RCC 7860 (cell line): ENCODE measurements at regions not wholly inside any gene's neighbourhood (a gene's known extent, or its start where the extent isn't known, plus 50 kb on each side); places are given as distances from the start of the nearest gene placed in this dataset.
"Not testable (repeated sequence)": the region's sequence is repeated elsewhere in the genome, so short reads cannot be mapped to it uniquely, and the experiment has no call there.

Source experiments
- DNase-seq: peaks from one replicate; pipeline ENCODE4 v3.0.0-alpha.2; 2015; ENCODE audit warnings: low spot score
- FAIRE-seq: peaks from 2 replicates; lab custom pipeline; 2012; peaks lifted over from hg19 to GRCh38; lab: Jason Lieb, UNC

GRCh38 chr15:92751528-92751927 is 96.0 kb upstream of the FAM174B start:
- FAIRE-seq, result no peak
- no peak for DNase-seq

- DNase-seq (no peak), FAIRE-seq (no peak)
Measured at GRCh38 chr15:92753591-92753990, 98.0 kb upstream of the FAM174B start.

GRCh38 chr15:92763459-92763858 is 107.9 kb upstream of the FAM174B start:
- DNase-seq (no peak), FAIRE-seq (no peak)

- FAIRE-seq, DNase-seq: not testable (repeated sequence)
Measured at GRCh38 chr15:92768131-92768530, 112.6 kb upstream of the FAM174B start.

- FAIRE-seq, result no peak
Measured at GRCh38 chr15:92770641-92771040, 115.1 kb upstream of the FAM174B start.

GRCh38 chr15:92772061-92772460 is 116.5 kb upstream of the FAM174B start:
- DNase-seq (no peak), FAIRE-seq (no peak)

More at GRCh38 chr15:92770641-92771040, 115.1 kb upstream of the FAM174B start:
- no peak for DNase-seq

GRCh38 chr15:92772626-92773244 is 117.2 kb upstream of the FAM174B start:
- DNase-seq (no peak), FAIRE-seq (no peak)

- no peak for FAIRE-seq
- DNase-seq, result no peak
Measured at GRCh38 chr15:92773340-92773739, 117.8 kb upstream of the FAM174B start.

GRCh38 chr15:92779874-92780273 is 120.2 kb upstream of the CHD2 start:
- no peak for FAIRE-seq
- no peak for DNase-seq

GRCh38 chr15:92780843-92781242 is 119.3 kb upstream of the CHD2 start:
- no peak for DNase-seq

GRCh38 chr15:92781925-92782453 is 118.1 kb upstream of the CHD2 start:
- FAIRE-seq, result no peak
- DNase-seq, result no peak

More at GRCh38 chr15:92780843-92781242, 119.3 kb upstream of the CHD2 start:
- no peak for FAIRE-seq

- no peak for DNase-seq
- no peak for FAIRE-seq
Measured at GRCh38 chr15:92787116-92787515, 113.0 kb upstream of the CHD2 start.

- FAIRE-seq, result no peak
- no peak for DNase-seq
Measured at GRCh38 chr15:92788196-92788595, 111.9 kb upstream of the CHD2 start.

GRCh38 chr15:92788793-92789192 is 111.3 kb upstream of the CHD2 start:
- not testable (repeated sequence) for DNase-seq, FAIRE-seq

- DNase-seq, result no peak
- FAIRE-seq, result no peak
Measured at GRCh38 chr15:92796161-92796611, 103.9 kb upstream of the CHD2 start.

- FAIRE-seq (peak; percentile 68), DNase-seq (peak; percentile 64)
Measured at GRCh38 chr15:92797168-92798052, 102.7 kb upstream of the CHD2 start.

GRCh38 chr15:92800013-92800412 is 100.1 kb upstream of the CHD2 start:
- DNase-seq (no peak), FAIRE-seq (no peak)

- DNase-seq, FAIRE-seq: not testable (repeated sequence)
Measured at GRCh38 chr15:92800416-92801055, 99.6 kb upstream of the CHD2 start.

GRCh38 chr15:92801056-92801773 is 98.9 kb upstream of the CHD2 start:
- peak; percentile 83 for DNase-seq
- not testable (repeated sequence) for FAIRE-seq

GRCh38 chr15:92801774-92802464 is 98.2 kb upstream of the CHD2 start:
- FAIRE-seq (peak; percentile 49), DNase-seq (peak; percentile 93)
